ENCODE measurements at regions not wholly inside any gene's neighbourhood (a gene's known extent, or its start where the extent isn't known, plus 50 kb on each side); places are given as distances from the start of the nearest gene placed in this dataset.

- DNase-seq (ENCODE audit: extremely low read depth in 1 of 2, low read depth in 1 of 2), result no peak
Measured at GRCh38 chr1:98002288-98002687, 81.5 kb upstream of the DPYD start.

GRCh38 chr1:98001764-98002163, 80.9 kb upstream of the DPYD start:
- no peak for DNase-seq (ENCODE audit: extremely low read depth in 1 of 2, low read depth in 1 of 2)

GRCh38 chr1:97999320-97999719, 78.5 kb upstream of the DPYD start:
- DNase-seq (ENCODE audit: extremely low read depth in 1 of 2, low read depth in 1 of 2), result no peak

DNA sequence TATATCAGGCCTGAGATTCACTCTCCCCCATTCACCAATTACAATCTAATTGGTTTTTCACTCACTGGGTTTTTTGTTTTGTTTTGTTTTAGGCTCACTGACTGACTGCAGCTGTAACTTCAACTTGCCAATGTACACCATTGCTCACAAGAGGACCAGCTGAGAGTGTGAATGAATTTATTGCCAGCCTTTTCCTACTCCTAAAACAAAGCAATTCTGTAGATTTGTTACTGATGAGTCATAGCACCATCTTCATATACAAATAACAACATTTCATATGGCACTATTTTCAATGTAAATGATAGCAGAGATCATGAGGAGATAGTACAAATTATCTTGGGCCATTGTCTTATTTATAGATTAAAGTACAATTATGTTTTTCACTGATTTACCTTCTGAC, 76.0 kb upstream of the DPYD start:
- DNase-seq (ENCODE audit: extremely low read depth in 1 of 2, low read depth in 1 of 2), result no peak

DNA sequence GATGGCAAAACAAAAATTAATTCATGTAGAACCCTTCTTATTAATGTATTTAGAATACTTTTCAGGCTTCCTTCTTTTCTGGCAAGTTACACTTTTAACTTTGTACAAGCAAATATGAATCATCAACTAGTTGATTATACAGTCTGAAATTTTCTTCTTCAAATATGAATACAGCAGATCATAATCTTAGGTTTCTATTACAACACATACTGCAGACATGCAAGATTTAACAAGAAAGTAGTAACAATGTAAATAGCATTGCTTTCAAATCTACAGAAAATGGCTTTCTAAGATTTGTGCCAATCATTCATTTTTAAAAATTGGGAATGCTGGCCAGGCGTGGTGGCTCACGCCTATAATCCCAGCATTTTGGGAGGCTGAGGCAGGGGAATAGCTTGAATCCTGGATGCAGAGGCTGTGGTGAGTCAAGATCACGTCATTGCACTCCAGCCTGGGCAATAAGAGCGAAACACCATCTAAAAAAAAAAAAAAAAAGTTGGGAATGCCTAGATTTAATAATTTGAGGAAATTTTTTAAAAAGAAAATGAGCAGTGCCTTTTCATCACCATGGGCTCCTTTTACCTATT, 68.4 kb upstream of the DPYD start:
- no peak for DNase-seq (ENCODE audit: extremely low read depth in 1 of 2, low read depth in 1 of 2)

DNA sequence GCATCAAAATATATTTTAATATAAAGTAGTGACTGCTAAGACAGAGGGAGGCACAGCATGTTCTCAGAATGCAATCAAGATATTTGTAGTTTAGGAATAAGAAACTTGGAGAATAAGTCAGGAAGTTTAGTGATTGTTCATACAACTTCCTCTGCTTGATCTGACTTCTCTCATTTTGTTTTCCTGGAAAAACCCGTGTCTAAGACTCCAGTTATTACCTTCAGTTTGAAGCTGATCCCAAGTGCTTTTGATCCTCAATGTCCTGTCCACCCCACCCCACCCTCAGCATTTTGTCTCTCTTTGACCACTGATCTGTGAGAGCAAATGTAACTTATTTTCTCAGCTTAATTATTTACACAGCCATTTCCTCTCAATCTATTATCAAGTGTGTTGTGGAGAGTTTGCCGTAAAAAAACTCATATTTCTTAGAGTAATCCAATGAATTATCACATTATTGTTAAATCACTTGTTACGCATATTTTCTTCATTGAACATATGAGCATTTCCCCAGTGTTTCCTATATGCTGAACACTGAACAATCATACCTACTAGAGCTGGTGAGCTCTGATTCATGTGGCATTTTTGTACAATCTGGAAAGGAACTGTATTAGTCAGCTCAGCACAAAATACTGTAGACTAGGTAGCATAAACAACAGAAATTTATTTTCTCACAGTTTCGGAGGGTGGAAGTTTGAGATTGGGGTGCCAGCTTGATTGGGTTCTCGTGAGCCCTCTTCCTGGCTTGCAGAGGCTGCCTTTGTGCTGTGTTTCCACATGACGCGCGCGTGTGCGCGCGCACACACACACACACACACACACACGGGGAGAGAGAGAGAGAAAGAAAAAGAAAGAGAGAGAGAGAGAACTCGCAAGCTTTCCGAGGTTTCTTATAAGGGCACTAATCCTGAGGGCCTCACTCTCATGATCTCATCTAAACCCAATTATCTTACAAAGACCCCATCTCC, 65.5 kb upstream of the DPYD start:
- DNase-seq (ENCODE audit: extremely low read depth in 1 of 2, low read depth in 1 of 2), result no peak

GRCh38 chr1:97983126-97983525, 62.3 kb upstream of the DPYD start:
- no peak for DNase-seq (ENCODE audit: extremely low read depth in 1 of 2, low read depth in 1 of 2)

DNA sequence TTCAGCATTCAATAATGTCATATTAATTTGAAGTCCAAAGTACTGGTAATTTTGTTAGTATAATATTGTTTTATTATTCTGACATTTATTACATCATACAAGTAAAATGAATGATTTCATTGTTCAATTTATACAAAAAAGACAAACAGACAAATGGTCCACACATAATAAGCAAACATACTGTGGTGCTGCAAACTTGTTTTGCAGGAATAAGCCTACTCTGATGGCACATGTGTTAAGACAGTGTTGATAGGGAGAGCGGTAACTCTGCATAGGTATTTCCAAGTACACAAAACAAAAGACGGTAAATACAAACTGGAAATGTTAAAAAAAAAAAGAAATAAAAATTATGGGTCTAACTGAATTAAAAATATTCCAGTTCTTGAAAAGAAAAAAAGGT, 59.7 kb upstream of the DPYD start:
- no peak for DNase-seq (ENCODE audit: extremely low read depth in 1 of 2, low read depth in 1 of 2)

DNA sequence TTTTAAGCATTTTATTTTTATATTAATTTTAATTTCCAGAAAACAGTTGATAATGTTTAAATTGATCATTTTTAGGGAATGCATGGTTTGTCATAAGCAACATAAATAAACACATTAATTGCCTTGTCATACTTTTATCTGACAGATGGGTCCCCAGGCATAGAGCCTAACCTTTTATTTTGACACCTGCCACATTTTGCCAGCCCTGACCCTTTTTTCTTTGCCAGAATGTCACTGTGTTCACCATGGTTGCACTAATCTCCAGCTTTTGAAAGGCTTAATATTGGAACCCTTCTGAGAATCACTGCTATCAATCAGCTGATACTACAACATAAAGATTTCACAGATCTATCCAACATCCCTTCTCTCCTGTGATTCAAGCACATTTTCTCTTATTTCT, 56.0 kb upstream of the DPYD start:
- DNase-seq (ENCODE audit: extremely low read depth in 1 of 2, low read depth in 1 of 2), result no peak

Measured in activated CD8-positive, alpha-beta memory T cell treated with anti-CD3 and anti-CD28 coated beads for 1 hour (primary cell).